EH (cell line): ENCODE measurements at regions not wholly inside any gene's neighbourhood (a gene's known extent, or its start where the extent isn't known, plus 50 kb on each side); places are given as distances from the start of the nearest gene placed in this dataset.
"Not testable (repeated sequence)": the region's sequence is repeated elsewhere in the genome, so short reads cannot be mapped to it uniquely, and the experiment has no call there.

Experiments used
- DNase-seq: peaks from one replicate; pipeline ENCODE4 v3.0.0-alpha.2; 2015; ENCODE audit warnings: low read depth

DNA sequence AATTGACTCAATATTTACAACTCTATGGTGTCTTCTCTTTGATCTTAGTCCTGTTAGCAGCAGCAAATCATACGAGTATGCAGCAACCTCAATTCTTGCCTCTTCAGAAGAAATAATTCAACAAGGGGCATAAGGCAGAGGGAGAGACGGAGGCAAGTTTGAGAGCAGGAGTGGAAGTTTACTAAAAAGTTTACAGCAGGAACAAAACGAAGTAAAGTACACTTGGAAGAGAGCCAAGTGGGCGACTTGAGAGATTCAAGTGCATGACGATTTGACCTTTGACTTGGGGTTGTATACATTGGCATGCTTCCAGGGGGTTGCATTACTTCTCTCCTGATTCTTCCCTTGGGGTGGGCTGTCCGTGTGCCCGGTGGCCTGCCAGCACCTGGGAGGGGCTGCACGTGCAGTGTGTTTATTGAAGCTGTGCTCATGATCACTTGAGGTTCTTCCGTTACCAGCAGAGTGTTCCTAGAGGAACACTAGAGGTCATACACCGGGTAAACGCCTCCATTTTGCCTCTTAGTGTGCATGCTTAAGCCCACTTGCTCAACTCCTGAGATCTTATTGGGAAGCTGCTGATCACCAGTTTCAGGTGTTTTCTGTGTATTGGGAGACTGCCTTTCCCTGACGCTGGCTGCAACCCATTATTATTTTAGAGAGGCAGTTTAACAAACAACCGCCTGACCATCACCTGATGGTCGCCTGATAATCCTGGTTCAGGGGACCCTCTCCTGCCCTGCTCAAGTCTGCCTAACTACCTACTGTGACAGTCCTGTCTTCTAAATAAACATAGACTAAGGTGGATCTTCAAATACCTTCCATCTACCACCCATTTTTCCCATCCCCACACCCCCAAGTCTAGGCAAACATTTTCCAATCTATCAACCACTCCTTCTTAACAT, 172.4 kb upstream of the MYLIP start:
- peak; percentile 2 for DNase-seq

GRCh38 chr6:15955484-15955883, 173.4 kb upstream of the MYLIP start:
- DNase-seq = no peak

DNA sequence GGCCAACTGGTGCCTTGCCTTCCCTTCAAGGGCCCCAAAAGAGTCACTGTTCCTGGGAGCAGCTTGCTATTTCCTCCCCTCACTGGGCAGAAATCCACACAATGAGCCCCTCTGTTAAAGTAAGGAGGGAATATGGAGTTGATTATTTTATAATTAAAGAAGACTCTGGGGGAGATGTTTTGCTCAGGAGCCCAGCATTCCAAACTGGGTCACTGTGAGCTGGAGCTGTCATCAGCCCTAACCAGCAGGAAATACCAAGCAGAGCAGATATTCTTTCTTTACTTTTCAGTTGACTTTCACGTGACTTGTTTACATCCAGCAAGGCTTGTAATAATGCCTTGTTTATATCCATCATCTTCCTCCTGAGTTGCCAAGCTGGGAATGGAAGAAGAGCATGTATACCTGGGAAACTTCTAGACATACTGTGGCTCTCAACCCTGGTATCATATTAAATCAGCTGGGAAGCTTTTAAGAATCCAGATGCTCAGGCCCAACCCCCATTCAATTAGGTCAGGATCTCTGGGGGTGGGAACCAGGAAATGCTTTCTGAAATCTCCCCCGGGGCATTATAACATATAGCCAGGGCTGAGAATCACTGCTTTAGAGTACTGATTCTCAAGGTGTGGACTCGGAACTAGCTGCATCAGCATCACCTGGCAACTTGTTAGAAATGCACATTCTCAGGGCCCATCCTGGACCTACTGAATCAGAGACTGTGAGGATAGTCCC, 175.6 kb upstream of the MYLIP start:
- DNase-seq = peak; percentile 72

- peak; percentile 15 for DNase-seq
Measured at GRCh38 chr6:15952231-15953151, 176.4 kb upstream of the MYLIP start.

DNA sequence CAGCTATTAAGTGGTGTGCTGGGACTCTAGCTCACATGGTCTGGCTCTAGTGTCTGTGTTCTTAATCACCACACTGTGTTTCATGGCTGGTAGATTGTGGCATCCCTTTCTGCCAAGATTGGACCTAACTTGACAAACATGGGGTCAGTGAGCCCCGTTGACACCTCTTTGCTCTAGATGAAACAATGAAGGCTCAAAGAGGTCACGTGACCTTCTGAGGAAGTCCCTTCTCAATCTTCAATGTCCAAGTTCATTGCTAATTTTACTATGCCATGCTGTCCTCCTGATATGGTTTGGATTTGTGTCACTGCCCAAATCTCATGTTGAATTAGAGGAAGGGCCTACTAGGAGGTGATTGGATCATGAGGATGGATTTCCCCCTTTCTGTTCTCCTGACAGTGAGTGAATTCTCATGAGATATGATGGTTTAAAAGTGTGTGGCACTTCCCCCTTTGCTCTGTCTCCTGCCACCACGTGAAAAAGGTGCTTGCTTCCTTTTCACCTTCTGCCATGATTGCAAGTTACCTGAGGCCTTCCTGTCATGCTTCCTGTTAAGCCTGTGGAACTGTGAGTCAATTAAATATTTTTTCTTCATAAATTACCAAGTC, 177.8 kb upstream of the MYLIP start:
- DNase-seq = no peak

- no peak for DNase-seq
Measured at GRCh38 chr6:15949982-15950381, 178.9 kb upstream of the MYLIP start.

DNA sequence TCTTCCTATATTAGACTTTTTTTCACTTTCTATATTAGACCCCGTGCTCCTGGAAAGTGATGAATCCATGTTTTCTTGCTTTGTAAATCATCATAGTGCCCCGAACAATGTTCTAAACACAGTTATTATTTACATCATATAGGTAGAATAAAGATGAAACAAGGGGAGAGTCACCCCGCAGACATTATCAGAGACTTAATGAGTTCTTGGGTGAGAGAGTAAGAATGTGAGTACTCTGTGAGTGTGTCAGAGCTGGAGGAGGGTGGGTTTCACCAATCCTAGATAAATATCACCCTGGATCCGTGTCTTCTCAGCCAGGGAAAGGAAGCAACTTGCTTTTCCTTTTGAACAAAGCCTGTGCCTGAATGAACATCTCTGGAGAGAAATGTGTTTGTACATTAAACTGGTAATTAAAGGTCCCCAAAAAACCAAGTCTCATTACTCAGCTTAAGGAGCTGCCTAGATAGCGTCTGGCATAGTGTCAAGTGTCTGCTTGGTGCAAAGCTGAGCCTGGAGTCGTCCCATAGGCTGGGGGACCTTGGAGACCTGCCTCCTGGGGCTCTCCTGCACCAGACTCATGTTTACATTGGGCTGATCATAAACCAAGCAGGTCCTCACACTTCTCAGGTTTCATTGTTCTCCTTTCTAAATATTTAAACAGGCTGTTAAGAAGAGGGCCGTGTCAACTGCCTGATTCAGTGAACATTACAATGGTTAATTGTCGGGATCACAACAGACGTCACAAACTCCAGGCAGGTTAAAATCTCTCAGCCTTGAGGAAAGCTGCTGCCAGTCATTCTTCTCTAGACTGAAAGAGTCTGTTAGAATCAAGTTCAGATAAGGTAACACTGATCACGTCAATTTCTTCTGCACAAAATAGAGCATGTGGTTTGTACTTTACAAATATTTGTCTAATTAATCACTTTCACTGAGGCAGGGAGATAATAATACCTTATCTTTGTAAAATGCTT, 179.7 kb upstream of the MYLIP start:
- no peak for DNase-seq

DNA sequence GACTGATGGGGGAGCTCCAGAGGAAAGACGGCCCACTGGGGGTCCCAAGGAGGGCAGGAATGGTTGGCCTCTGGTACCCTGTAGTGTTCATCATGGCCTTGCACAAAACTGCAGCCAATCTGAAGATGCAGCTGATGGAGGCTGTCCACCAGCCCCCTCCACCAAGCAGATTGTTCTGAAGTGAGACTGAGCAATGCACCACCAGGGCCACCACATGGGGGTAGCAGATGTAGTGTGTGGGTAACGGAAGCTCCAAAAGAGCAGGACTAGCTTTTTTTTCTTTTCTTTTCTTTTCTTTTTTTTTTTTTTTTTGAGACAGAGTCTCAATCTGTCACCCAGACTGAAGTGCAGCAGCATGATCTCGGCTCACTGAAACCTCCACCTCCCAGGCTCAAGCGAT, 181.0 kb upstream of the MYLIP start:
- no peak for DNase-seq

DNA sequence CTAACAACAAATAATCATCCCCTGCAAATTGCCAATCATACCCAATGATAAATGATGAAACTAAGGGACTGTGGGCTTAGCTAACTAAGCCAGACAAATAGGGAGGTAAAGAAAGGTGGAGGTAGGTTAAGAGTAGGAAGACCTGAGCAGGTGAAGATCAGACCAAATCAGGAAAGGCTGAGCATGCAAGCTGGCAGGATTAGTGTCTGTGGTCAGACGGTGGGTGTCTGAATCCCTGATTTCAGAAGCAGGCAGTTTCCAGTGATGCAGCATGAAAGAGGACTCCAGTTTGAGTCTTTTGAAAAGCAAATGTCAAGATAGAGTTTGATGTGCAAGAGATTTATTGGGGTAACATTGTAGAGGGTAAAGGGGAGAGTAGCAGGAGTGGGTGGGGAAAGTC, 181.4 kb upstream of the MYLIP start:
- no peak for DNase-seq

GRCh38 chr6:15946701-15947385, 182.0 kb upstream of the MYLIP start:
- DNase-seq = no peak

GRCh38 chr6:15945593-15946159, 183.2 kb upstream of the MYLIP start:
- peak; percentile 56 for DNase-seq

DNA sequence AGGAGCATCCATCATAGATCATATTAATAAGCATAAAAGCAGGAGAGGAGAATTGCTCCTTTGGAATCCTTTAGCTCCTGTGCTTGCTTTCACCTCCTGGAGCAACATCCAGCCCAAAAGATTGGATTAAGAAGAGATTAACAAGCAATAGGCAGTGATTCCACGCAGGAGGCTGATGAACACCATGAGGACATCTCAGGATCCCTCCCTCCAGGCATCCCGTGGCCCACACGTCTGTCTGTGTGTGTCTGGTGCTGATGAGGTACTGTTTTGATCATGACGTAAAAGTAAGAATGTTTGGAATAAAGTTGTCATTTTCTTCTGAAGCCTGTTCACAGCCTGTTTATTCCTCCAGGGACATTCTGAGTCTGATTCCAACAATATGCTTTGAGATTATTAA, 185.5 kb upstream of the MYLIP start:
- DNase-seq = no peak

GRCh38 chr6:15941168-15941567, 187.7 kb upstream of the MYLIP start:
- no peak for DNase-seq

DNA sequence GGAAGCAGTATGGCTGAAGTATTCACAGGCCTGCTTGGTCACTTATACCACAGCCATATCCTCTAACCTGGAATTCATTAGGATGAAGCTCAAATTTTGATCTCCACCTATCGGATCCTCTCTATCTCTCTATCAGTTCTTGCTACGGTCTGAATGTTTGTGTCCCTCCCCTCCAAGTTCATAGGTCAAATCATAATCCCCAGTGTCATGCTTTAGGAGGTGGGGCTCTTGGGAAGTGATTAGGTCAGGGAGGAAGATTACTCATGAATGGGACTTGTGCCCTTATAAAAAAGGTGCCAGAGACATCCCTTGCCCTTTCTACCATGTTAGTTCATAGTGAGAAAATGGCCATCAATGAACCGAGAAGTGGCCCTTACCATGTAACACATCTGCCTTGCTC, 190.8 kb upstream of the MYLIP start:
- no peak for DNase-seq

- DNase-seq = no peak
Measured at GRCh38 chr6:15937602-15938001, 191.3 kb upstream of the MYLIP start.

DNA sequence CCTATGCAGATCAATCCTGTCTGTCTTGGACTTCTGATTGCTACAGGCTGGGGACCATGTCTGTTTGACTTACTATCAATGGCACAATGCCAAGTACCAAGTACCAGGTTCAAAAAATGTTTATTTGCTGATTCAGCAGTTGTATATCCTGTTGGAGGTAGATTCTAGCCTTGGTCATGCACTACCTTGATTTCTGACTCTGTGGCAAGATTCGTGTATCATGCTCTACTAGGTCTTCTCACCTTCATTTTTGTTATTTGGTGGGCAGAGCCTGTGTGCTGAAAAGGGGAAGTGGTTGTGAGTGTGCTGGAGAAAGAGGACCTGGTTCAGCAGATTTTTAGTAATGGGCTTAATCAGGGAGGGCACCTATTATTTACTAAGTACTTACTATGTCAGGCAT, 192.4 kb upstream of the MYLIP start:
- DNase-seq = no peak

DNA sequence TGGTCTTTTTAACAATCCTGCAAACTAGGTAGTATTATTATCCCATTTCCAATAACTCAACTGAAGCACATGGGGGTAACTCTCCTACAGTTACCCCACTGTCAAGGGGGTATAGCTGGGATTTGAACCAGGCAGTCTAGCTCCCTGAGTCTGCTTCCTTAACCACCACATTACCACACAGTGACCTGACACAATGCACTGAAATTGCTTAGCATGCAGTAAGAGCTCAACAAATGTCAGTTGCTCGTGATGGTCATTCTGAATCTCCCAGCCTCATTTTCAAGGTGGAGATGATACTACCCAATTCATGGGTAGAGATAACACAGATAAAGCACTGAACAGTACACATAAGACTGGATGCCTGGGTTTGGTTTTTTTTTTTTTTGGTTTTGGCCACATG, 193.2 kb upstream of the MYLIP start:
- no peak for DNase-seq

DNA sequence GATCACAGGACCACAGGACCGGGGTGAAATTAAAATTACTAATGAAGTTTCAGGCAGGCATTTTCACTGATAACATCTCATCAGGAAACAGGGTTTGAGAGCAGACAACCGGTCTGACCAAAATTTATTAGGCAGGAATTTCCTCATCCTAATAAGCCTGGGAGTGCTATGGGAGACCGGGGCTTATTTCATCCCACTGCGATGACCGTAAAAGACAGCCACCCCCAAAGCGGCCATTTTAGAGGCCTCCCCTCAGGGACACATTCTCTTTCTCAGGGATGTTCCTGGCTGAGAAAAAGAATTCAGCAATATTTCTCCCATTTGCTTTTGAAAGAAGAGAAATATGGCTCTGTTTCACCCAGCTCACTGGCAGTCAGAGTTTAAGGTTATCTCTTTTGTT, 197.2 kb upstream of the MYLIP start:
- not testable (repeated sequence) for DNase-seq

DNA sequence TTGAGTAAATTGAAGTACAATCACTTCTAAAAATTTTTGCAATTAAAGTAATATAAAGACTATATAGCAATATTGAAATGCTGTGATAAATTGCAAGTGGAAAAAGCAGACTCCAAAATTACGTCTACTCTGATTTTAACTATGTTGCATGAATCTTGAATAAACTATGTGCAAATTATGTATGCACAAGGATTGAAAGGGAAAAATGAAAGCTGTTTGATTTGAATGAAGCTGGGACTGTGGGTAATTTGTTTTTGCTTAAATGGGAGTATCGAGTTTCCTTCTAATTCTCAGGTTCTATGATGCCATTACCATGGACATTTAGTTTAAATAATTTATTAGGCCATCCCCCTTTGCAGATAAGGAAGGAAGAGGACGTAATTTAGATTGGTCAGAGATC, 198.7 kb upstream of the MYLIP start:
- no peak for DNase-seq

GRCh38 chr6:15929685-15930084, 199.2 kb upstream of the MYLIP start:
- no peak for DNase-seq
